Stimulated activated CD8-positive, alpha-beta memory T cell treated with anti-CD3 and anti-CD28 coated beads, Interleukin-2, amount 100 ng/mL, for 48 hours (primary cell): ENCODE measurements at regions not wholly inside any gene's neighbourhood (a gene's known extent, or its start where the extent isn't known, plus 50 kb on each side); places are given as distances from the start of the nearest gene placed in this dataset.

ENCODE experiments used
- DNase-seq, 2 donors: peaks; one replicate each; pipeline ENCODE4 v3.0.0-alpha.2; 2020; ENCODE audit warnings: low read depth in 2 of 2

DNA sequence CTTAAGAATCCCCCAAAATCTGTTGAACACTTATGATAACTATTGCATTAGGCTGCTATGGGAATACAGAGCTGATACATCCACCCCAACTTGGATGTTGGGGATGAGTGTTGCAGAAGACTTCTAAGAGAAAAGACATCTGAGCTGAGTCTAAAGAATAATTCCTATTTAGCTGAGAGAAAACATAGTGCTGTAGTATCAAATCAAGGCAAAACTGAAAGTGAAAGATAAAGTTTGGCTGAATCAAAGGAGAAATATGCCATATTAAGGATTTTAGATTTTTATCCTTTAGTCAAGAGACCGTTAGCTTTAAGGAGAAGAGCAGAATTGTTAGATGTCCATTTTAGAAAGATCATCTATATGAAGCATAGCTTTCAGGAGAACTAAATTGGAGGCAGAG, 726.9 kb upstream of the PTBP2 start:
- no peak for DNase-seq

DNA sequence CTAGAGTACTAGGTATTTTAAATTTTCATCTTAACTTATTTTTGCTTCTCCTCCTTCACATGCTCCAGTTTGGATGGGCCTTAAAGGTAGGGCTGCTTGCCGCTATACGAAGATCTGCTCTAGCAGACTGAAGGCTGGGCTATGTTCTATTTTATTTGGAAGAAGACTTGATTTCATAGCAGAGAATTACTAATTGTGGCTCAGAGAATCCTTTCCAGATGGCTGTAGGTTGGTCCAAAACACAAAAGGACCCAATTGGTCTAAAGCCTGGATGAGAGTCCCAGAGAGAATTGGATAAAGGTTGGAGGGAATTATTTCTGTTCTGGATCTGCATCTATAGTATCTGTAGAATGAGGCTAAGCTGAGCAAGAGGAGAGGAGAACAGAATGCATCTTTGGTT, 719.4 kb upstream of the PTBP2 start:
- no peak for DNase-seq

GRCh38 chr1:96002969-96003964, 718.3 kb upstream of the PTBP2 start:
- no peak for DNase-seq

DNA sequence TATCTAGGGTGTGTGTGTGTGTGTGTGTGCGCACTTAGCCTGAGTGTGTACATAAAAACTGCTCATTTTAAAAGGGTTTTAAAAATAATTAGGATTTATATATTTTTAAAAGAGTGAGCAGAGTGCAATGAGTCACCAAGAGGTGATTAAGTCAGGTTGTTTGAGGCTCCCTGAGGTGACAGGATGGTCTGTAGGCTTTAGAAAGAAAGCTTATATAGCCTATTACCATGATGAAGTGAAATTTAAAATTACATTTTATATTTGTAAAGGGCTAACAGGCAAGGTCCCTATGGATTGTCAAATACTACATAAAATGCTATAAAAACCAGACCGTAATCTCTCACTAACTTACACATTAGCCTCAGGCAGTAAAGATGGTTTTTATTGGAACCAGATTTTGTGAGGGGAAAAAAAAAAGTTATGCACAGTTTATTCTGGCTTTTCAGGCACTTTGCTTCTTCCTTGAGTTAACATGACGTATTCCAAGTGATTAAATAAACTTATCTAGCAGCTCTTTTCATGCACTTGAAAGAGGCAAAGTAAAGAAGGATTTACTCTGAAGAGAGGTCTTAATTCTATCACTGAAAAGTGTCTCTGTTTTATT, 711.7 kb upstream of the PTBP2 start:
- no peak for DNase-seq

DNA sequence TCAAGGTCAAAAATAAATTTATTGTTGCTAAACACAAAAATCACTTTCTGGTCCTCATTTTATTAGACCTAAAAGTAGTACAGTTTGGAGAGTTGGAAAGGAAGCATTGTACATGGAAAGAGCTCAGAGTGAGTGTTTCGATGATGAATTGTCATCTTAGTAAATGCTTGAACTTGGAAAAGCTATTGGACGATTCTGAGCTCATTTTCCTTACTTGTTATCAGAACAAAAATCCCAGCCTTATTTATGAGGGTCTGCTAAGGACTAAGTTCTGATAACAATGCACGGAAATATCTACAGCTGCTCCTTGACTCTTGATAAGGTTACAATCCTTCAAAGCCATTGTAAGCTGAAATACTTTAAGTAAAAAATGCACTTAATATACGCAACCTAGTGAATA, 710.0 kb upstream of the PTBP2 start:
- no peak for DNase-seq

DNA sequence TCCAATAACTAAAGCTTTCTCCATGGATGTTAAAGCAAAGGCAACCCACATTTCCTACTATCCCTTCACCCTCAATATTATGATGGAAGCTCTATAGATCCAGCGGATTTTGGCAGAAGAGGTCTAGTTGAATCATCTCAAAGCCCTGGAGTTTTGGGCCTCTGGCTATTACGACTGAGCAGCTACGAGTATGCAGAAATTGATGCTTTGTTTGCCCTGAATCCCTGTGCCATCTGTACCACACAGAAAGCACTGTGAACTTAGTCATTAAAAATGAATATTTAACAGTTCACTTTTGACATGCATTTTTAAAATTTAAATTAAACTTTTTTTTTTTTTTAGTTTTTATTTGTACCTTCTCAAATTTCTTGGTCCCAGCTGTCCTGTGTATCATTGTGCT, 705.4 kb upstream of the PTBP2 start:
- DNase-seq, result no peak

GRCh38 chr1:96020378-96020777, 701.2 kb upstream of the PTBP2 start:
- no peak for DNase-seq

GRCh38 chr1:96025062-96025461, 696.5 kb upstream of the PTBP2 start:
- DNase-seq, result no peak

DNA sequence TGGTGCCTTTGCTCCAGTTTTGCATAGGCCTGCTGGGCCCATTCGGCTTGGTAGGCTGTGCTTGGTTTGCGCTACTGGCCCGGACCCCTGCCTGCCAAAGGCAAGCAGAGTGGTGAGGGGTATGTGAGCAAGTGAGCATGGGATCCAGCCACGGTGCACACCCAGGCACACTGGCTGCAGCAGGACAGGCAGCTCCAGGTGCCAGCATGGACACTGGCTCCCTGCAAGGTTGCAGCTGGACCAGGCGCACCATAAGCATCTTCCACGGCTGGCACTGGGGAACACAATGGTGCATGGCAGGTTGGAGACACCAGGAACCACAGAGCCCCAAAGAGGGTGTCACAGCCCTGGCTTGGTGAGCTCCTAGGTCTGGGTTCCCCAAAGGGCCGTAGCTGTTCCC, 693.5 kb upstream of the PTBP2 start:
- DNase-seq, result no peak

DNA sequence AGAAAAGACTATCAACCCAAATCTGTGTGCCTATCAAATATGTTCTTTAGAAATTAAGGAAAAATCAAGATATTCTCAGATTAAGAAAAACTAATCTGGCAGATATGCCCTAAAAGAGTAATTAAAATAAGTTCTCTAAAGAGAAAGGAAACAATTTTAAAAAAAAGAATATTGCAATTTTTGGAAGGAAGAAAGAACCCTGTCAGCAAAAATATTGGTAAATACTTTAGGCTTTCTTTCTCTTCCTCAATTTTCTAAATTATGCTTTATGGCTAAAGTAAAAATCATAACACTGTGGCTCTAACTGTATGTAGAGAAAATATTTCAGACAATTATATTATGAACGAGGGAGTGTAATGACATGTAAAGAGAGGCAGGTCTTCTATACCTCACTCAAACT, 691.3 kb upstream of the PTBP2 start:
- no peak for DNase-seq

GRCh38 chr1:96034006-96034405, 687.6 kb upstream of the PTBP2 start:
- no peak for DNase-seq

- no peak for DNase-seq
Measured at GRCh38 chr1:96036763-96037162, 684.8 kb upstream of the PTBP2 start.

GRCh38 chr1:96038636-96039035, 682.9 kb upstream of the PTBP2 start:
- DNase-seq, result no peak

GRCh38 chr1:96039910-96040309, 681.7 kb upstream of the PTBP2 start:
- DNase-seq, result no peak

GRCh38 chr1:96041470-96041869, 680.1 kb upstream of the PTBP2 start:
- no peak for DNase-seq

- DNase-seq, result no peak
Measured at GRCh38 chr1:96048572-96049212, 672.9 kb upstream of the PTBP2 start.

DNA sequence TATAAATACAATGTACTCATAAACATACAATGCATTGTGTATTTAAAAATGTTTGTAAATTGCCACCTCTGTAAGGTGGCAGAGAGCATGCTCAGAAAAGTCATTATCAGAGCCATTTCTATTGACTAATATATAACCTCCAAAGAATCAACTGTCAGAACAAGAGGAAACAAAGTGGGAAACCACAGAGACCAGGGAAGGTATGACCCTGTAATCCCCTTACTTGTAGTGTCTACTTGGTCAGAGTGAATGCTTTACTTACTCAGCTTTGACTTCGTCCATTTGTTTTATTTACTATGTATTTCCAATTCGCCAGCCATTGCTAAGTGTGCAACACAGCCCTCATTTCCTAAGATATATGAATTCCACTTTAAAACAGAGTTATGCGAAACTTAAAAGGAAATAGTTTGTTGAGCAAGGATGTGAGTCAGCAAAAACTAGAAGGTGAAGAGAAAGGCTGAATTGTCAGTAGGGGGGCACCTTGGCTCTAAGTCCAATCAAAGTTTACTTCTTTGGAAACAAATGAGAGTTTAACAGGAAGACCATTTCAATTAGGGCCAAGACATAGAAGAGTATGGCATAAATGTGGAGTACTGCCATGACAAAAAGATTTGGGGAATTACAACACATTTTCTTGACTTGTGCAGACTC, 671.7 kb upstream of the PTBP2 start:
- no peak for DNase-seq

GRCh38 chr1:96059276-96059675, 662.3 kb upstream of the PTBP2 start:
- no peak for DNase-seq

DNA sequence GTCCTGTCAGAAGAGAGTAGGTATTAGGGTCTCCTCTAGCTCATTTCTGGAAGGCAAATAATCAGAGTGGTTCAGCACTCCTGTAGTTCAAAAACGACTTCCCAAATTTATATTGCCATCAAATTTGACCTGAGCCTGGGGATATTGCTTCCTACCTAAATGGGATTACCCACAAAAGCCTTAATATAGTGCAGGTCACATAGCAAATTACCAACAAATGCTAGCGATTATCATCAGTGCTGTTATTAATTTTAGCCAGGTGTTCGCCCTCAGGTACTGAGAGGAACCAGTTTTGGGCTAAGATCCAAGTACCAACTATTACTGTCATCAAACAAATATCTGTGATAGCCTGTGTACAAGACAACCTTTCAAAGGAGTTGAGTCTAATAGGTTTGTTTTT, 661.8 kb upstream of the PTBP2 start:
- no peak for DNase-seq

GRCh38 chr1:96060621-96061020, 661.0 kb upstream of the PTBP2 start:
- no peak for DNase-seq

GRCh38 chr1:96072021-96072420, 649.6 kb upstream of the PTBP2 start:
- no peak for DNase-seq

- DNase-seq, result no peak
Measured at GRCh38 chr1:96073100-96073499, 648.5 kb upstream of the PTBP2 start.
